ENCODE measurements at regions not wholly inside any gene's neighbourhood (a gene's known extent, or its start where the extent isn't known, plus 50 kb on each side); places are given as distances from the start of the nearest gene placed in this dataset.
"Not testable (repeated sequence)": the region's sequence is repeated elsewhere in the genome, so short reads cannot be mapped to it uniquely, and the experiment has no call there.

DNA sequence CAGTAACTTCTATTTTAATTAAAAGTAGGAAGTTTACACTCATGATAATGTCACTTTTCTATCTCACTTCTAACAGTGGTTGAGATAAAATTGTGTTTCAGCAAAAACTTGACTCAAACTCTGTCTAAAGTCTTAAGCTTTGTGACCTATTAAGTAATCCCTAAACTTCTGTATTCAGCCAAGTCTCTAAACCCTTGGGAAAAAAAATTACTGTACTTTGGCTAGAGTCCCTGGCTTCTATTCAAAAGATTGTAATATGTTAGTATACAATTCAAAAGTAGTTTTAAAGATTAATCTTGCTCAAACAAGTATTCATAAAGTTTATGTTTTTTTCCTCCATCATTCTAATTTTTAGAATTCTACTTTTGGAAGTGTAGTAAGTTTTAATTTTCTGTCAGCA, 1248.8 kb downstream of the UQCRFS1 start:
- TF ChIP-seq, protein P1, sequence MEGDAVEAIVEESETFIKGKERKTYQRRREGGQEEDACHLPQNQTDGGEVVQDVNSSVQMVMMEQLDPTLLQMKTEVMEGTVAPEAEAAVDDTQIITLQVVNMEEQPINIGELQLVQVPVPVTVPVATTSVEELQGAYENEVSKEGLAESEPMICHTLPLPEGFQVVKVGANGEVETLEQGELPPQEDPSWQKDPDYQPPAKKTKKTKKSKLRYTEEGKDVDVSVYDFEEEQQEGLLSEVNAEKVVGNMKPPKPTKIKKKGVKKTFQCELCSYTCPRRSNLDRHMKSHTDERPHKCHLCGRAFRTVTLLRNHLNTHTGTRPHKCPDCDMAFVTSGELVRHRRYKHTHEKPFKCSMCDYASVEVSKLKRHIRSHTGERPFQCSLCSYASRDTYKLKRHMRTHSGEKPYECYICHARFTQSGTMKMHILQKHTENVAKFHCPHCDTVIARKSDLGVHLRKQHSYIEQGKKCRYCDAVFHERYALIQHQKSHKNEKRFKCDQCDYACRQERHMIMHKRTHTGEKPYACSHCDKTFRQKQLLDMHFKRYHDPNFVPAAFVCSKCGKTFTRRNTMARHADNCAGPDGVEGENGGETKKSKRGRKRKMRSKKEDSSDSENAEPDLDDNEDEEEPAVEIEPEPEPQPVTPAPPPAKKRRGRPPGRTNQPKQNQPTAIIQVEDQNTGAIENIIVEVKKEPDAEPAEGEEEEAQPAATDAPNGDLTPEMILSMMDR (IDR thresholded peaks at IDR 0.05 in 8 of 11, conservative IDR thresholded peaks at IDR 0.05 in 3 of 11), result no peak
- TF ChIP-seq POLR2AphosphoS5 (IDR thresholded peaks at IDR 0.05), result no peak
- no peak for TF ChIP-seq POLR2A (IDR thresholded peaks at IDR 0.05)
- no peaks in the 10 kb centered on the region for H3K27me3 ChIP-seq (replicated peaks in 1 of 7)
- H3K4me3 ChIP-seq, result no peak overlapping the region
- no peaks in the 10 kb centered on the region for H3K36me3 ChIP-seq
- no peak for DNase-seq
- no peaks in the 10 kb centered on the region for H3K9me3 ChIP-seq
- H3K27ac ChIP-seq, result no peak overlapping the region
- no peaks in the 10 kb centered on the region for H3K4me1 ChIP-seq
- intact Hi-C loops (cut with DNase I; ENCODE audit: low total_unique reads), result loop anchor here (10.0 kb wide), 1 partner anchor 361 kb away; no protein-coding TSS in a partner anchor

DNA sequence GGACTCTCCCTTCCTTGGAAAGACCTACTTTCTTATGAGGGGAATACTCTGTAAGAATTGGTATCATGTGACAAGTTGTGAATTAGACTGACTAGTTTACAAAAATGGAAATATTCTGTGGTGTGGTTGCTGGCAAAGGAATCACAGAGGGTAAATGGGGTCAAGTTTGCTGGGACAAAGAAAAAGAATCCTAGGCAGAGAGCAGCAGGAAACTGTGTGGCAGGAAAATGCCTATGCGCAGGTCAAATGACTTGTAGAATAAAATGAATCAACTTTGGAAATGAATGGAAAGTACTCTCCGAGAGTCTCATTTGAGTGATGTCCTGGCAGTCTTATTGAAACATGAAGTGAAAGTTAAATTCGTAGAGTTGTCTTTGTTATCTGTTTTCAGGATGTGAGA, 1250.7 kb downstream of the UQCRFS1 start:
- H3K36me3 ChIP-seq, result no peaks in the 10 kb centered on the region
- no peaks in the 10 kb centered on the region for H3K4me1 ChIP-seq
- intact Hi-C loops (cut with DNase I; ENCODE audit: low total_unique reads), result loop anchor here (10.0 kb wide), 1 partner anchor 363 kb away; no protein-coding TSS in a partner anchor
- no peak for DNase-seq
- H3K27ac ChIP-seq, result no peak overlapping the region
- H3K9me3 ChIP-seq, result no peaks in the 10 kb centered on the region
- no peak overlapping the region for H3K4me3 ChIP-seq
- TF ChIP-seq, protein P1 (IDR thresholded peaks at IDR 0.05 in 8 of 11, conservative IDR thresholded peaks at IDR 0.05 in 3 of 11), result no peak
- TF ChIP-seq POLR2A (IDR thresholded peaks at IDR 0.05) (no peak), POLR2AphosphoS5 (IDR thresholded peaks at IDR 0.05) (no peak)
- no peaks in the 10 kb centered on the region for H3K27me3 ChIP-seq (replicated peaks in 1 of 7)
- 39 to 61% (median 43%) methylated on average over 3 of the region's 3 CpGs for WGBS, 5 donors

DNA sequence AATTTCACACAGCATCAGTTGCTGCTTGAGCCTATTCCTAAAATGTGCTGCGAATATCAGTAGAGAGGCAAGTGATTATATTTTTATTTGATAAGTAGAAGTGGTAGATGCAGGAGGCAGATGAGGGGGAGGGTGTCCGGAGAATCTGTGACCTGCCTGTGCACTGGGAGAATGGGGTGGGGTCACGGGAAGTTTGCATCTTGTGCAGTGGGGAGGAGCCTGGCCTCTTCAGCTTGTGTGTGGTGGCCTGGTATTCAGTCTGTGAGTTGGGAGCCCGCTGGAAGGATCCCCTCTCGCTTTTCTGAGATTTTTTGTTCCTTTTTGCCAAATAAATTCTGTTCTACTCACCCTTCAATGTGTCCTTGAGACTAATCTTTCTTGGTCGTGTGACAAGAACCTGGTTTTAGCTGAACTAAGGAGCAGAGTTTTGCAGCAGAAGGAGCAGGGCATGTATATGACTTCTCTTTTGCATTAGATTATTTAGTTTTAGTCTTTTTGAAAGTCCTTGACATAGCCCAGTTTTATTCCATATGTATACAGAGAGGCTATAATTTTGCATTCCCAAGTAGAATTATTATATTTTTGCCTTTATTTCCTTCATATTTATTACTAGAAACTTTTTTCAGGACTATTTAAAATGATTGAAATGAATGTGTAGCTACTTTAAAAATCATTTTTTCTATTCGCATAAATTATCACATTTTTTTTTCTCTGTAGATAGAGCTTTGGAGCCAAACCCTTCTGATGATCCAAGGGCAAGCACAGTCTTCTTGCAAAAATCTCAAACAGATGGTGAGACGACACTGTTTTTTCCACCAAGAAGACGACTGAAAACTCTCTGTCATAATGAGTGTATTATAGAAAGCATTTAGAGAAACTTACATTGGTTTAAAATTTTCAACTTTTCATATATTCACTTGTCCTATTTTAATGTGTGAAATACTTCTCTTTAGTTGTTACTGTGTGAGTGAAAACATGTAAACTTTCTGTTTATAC, 1257.2 kb downstream of the UQCRFS1 start:
- no peak overlapping the region for H3K4me3 ChIP-seq

DNA sequence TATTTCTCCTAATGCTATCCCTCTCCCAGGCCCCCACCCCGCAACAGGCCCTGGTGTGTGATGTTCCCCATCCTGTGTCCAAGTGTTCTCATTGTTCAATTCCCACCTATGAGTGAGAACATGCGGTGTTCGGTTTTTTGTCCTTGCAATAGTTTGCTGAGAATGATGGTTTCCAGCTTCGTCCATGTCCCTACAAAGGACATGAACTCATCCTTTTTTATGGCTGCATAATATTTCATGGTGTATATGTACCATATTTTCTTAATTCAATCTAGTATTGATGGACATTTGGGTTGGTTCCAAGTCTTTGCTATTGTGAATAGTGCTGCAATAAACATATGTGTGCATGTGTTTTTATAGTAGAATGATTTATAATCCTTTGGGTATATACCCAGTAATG, 1270.3 kb downstream of the UQCRFS1 start:
- intact Hi-C loops (cut with DNase I; ENCODE audit: low total_unique reads); H3K4me1 ChIP-seq; DNase-seq; H3K27me3 ChIP-seq (replicated peaks in 1 of 7); H3K4me3 ChIP-seq; H3K36me3 ChIP-seq; H3K27ac ChIP-seq: not testable (repeated sequence)
- peaks cover 0 to 47% (median 36%) of the 10 kb centered on the region in 8 donors for H3K9me3 ChIP-seq
- WGBS, 5 donors, result 55 to 81% (median 65%) methylated on average over 4 of the region's 4 CpGs

More for the DNA sequence above, 1257.2 kb downstream of the UQCRFS1 start:
- Histone ChIP-seq H3K9me3 (no peaks in the 10 kb centered on the region), H3K36me3 (no peaks in the 10 kb centered on the region), H3K27me3 (replicated peaks in 1 of 7) (no peaks in the 10 kb centered on the region), H3K4me1 (no peaks in the 10 kb centered on the region), H3K27ac (no peak overlapping the region)
- intact Hi-C loops (cut with DNase I; ENCODE audit: low total_unique reads), result no loop called here
- no peak for DNase-seq
- 55 to 65% (median 59%) methylated on average over 9 of the region's 9 CpGs for WGBS, 5 donors
- TF ChIP-seq POLR2AphosphoS5 (IDR thresholded peaks at IDR 0.05) (no peak), POLR2A (IDR thresholded peaks at IDR 0.05) (no peak)
- TF ChIP-seq, protein P1 (IDR thresholded peaks at IDR 0.05 in 8 of 11, conservative IDR thresholded peaks at IDR 0.05 in 3 of 11), result no peak

Data from spleen (tissue), 11 donors.